ENCODE measurements at regions not wholly inside any gene's neighbourhood (a gene's known extent, or its start where the extent isn't known, plus 50 kb on each side); places are given as distances from the start of the nearest gene placed in this dataset.

DNA sequence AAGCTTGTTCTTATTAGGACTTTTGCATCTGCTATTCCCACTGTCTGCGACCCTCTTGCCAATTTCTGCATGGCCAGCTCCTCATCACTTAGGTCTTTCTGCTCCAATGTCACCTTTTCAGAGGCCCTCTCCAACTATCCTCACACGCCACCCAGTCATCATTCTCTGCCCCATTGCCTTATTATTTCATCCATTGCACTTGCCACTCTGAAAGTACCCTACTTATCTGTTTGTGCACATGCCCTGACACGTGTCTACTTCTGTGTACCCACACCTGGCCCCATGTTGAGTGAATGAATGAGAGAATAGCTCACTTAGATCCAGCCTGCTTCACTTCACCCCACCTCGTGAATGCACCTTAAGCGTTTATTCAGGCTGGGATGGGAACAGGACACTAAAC, 218.7 kb upstream of the TBX3 start:
- no peak for DNase-seq (ENCODE audit: low read depth in 2 of 3, low spot score in 2 of 3)

DNA sequence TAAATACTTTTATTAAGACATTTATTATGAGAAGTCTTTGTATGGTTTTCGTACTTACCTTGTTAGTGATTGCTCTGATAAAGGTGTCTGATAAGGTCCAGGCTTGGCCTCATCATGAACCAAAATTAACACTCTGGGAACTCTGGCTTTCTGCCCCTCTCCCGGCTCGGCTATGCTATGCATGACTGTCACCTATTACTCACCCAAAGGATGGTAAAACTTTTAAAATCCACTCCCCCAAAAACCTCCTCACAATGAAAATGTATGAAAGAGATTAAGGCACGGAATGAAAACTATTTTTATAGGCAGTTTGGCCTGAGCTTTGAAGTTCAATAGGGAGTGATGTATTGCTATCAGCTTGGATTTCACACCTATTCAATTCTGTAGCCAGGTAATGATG, 217.3 kb upstream of the TBX3 start:
- DNase-seq (ENCODE audit: low read depth in 2 of 3, low spot score in 2 of 3): no peak

- no peak for DNase-seq (ENCODE audit: low read depth in 2 of 3, low spot score in 2 of 3)
Observed at GRCh38 chr12:114898159-114898558, 214.2 kb upstream of the TBX3 start.

DNA sequence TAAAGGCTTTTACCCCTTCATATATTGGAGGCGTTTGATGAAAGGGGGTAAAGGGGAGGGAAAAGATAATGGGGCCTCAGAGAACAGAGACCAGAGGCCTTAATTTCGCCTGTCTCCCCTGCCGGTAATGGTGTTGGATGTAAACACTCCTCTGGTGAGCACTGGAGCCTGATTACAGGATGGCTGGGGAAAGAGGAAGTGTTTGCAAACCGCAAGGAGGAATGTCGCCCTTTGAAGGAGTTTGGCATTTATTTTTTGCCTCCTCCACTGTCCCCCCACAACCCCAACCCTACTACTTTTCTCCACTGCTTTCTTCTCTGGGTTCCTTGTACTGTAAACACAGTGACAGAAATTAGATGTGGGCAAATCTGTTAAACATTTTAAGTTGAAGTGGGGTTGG, 211.9 kb upstream of the TBX3 start:
- DNase-seq (ENCODE audit: low read depth in 2 of 3, low spot score in 2 of 3): no peak

- no peak for DNase-seq (ENCODE audit: low read depth in 2 of 3, low spot score in 2 of 3)
Observed at GRCh38 chr12:114895081-114895480, 211.1 kb upstream of the TBX3 start.

- DNase-seq (ENCODE audit: low read depth in 2 of 3, low spot score in 2 of 3): no peak
Observed at GRCh38 chr12:114894076-114894475, 210.1 kb upstream of the TBX3 start.

GRCh38 chr12:114888928-114889584, 205.1 kb upstream of the TBX3 start:
- DNase-seq (ENCODE audit: low read depth in 2 of 3, low spot score in 2 of 3): no peak

DNA sequence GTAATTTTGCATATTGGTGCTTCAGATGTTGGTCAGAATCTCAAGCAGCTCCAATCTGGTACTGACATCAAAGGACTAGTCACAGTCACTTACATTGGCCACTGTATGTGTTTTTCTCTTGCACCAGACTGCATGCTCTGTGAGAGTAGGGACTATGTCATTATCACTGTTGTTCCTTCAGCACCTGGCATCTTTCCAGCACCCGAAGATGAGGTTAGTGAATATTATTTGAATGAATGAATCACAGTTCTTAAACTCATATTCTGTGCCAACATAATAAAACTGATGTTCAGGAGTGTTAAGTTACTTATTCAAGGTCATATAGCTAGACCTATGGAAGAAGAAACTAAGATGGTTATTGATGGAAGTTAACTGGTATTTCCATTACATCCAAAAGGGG, 204.5 kb upstream of the TBX3 start:
- no peak for DNase-seq (ENCODE audit: low read depth in 2 of 3, low spot score in 2 of 3)

DNA sequence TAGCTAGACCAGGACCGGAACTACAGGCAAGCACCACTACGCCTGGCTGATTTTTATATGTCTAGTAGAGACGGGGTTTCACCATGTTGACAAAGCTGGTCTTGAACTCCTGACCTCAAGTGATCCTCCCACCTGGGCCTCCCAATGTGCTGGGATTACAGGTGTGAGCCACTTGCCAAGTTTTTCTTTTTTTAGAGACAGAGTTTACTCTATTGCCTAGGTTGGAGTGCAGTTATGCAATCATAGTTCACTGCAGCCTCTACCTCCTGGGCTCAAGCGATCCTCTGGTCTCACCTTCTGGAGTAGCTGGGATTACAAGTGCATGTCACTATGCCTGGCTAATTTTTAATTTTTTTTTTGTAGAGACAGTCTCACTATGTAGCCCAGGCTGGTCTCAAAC, 201.5 kb upstream of the TBX3 start:
- no peak for DNase-seq (ENCODE audit: low read depth in 2 of 3, low spot score in 2 of 3)

- no peak for DNase-seq (ENCODE audit: low read depth in 2 of 3, low spot score in 2 of 3)
Observed at GRCh38 chr12:114884575-114884974, 200.6 kb upstream of the TBX3 start.

DNA sequence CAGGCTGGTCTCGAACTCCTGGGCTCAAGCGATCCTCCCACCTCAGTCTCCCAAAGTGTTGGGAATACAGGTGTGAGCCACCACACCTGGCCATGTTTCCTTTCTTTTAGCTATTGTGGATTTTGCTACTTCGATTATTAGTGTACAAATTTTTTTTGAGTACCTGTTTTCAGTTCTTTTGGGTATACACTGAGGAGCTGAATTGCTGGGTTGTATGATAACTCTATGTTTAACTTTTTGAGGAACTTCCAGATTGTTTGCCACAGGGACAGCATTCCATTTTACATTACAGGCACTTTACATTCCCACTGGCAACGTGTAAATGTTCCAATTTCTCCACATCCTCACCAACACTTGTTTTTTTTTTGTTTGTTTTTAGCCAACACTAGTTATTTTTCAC, 198.1 kb upstream of the TBX3 start:
- no peak for DNase-seq (ENCODE audit: low read depth in 2 of 3, low spot score in 2 of 3)

- no peak for DNase-seq (ENCODE audit: low read depth in 2 of 3, low spot score in 2 of 3)
Observed at GRCh38 chr12:114879354-114879753, 195.4 kb upstream of the TBX3 start.

DNA sequence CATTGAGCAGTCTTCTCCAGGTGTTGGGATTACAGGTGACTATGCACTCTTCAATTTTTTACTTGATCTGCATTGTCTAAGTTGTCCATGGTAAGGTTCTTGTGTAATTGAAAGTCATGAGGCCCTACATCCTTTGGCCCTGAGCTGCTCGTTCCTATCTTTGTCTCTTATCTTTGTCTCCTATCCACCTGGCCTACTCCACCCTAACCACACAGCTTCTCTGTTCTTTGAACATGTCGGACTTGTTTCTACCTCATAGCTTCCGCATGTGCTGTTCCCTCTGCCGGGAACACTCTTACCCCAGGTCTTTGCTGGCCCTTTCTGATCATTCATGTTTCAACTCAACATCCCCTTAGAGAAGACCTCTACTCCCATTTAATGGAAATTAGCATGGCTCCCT, 194.8 kb upstream of the TBX3 start:
- no peak for DNase-seq (ENCODE audit: low read depth in 2 of 3, low spot score in 2 of 3)

GRCh38 chr12:114876968-114877680, 193.1 kb upstream of the TBX3 start:
- no peak for DNase-seq (ENCODE audit: low read depth in 2 of 3, low spot score in 2 of 3)

GRCh38 chr12:114875313-114875712, 191.3 kb upstream of the TBX3 start:
- DNase-seq (ENCODE audit: low read depth in 2 of 3, low spot score in 2 of 3): no peak

- no peak for DNase-seq (ENCODE audit: low read depth in 2 of 3, low spot score in 2 of 3)
Observed at GRCh38 chr12:114873656-114874055, 189.7 kb upstream of the TBX3 start.

DNA sequence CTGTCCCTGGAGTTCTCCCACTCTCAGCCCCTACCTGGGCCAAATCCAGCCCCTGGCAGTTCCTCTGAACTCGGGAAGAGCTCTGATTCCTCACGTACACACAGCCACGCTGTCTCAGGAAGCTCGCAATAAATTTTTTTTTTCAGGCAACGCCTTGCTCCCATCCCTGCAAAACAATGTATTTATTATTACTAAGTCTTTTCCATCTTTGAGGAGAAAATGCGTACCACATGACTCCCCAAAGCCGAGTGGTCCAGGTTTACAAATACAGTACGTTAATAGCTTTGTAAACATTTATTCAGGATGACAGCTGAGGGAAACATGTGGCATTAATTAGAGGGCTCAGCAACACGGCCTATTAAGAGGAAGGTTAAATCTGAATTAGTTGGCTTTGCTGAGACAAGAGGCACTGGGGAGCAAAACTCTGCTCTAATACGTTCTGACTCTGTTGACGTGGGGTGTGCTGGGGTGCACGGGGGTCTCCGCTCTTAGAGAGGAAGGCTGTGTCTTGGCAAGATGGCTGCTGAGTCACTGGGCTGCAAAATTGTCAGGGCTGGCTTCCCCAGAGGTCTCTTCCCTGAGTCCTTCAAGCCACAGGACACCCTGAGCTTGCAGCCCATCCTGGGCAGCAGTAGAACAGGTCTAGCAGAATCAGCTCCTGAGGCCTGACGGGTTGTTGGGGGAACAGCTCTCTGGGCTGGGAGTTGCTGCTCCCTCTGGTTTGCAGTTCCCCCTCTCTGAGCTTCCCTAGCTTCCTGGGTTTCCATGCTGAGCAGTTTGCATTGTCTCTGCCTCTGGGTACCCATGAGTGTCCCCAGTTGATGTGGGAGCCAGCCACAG, 185.2 kb upstream of the TBX3 start:
- no peak for DNase-seq (ENCODE audit: low read depth in 2 of 3, low spot score in 2 of 3)

GRCh38 chr12:114866331-114866730, 182.4 kb upstream of the TBX3 start:
- no peak for DNase-seq (ENCODE audit: low read depth in 2 of 3, low spot score in 2 of 3)

DNA sequence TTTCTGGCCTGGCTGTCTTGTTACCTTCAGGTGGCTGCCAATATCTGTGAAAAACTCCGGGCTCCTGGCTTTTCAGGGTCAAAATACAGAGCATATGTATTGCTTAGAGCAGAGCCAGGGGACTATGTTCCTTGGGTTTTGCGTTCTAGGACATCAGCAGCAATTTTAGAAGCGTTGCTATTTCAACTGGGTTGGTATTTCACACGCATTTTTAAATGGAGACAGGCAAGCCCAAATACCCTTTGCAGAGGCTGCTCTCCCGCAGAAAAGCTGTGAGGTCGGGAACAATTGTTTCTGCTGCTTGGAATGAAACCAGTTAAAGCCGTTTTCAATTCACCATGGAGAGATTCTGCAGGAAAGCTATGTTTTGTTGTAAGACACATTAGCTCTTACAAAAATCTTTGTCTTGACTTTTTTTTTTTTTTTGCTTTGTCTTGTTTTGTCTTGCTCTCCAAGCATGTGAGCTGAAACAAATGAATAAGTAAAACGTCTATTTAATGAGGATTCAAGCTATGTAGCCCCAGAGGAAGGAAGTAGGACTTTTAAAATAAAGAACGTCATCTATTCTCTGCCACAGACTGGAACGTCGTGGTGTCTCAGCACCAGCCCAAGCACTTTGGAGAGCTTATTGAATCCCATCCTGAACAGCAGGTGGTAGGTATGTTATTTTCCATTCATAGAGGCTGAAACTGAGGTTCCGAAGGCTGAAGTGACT, 181.0 kb upstream of the TBX3 start:
- no peak for DNase-seq (ENCODE audit: low read depth in 2 of 3, low spot score in 2 of 3)

DNA sequence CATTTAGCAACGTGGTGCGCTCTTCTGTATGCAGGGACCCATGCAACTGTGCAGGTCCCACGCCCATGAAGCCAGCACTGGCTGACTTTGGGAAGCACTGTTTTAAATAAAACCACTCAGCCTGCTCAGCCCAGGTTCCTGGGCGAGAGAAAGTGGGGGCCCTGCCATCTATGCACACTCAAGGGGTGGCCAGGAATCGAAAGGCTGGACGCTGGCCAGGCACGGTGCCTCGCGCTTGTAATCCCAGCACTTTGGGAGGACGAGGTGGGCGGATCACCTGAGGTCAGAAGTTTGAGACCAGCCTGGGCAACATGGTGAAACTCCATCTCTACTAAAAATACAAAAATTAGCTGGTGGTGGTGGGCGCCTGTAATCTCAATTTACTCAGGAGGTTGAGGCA, 179.9 kb upstream of the TBX3 start:
- DNase-seq (ENCODE audit: low read depth in 2 of 3, low spot score in 2 of 3): no peak

- DNase-seq (ENCODE audit: low read depth in 2 of 3, low spot score in 2 of 3): no peak
Observed at GRCh38 chr12:114860969-114861368, 177.0 kb upstream of the TBX3 start.
